ENCODE measurements at regions not wholly inside any gene's neighbourhood (a gene's known extent, or its start where the extent isn't known, plus 50 kb on each side); places are given as distances from the start of the nearest gene placed in this dataset.

- DNase-seq (ENCODE audit: low spot score), result no peak
- no peak for TF ChIP-seq CTCF (IDR thresholded peaks at IDR 0.05; ENCODE audit: extremely low read depth, missing control alignments)
These were observed 61.4 kb downstream of the TM2D3 start for GRCh38 chr15:101590785-101591184.

- DNase-seq (ENCODE audit: low spot score), result no peak
- TF ChIP-seq CTCF (IDR thresholded peaks at IDR 0.05; ENCODE audit: extremely low read depth, missing control alignments), result no peak
These were observed 68.9 kb downstream of the TM2D3 start for GRCh38 chr15:101583284-101583683.

GRCh38 chr15:101580431-101580830 is 71.8 kb downstream of the TM2D3 start:
- no peak for DNase-seq (ENCODE audit: low spot score)
- TF ChIP-seq CTCF (IDR thresholded peaks at IDR 0.05; ENCODE audit: extremely low read depth, missing control alignments), result no peak

- no peak for DNase-seq (ENCODE audit: low spot score)
- TF ChIP-seq CTCF (IDR thresholded peaks at IDR 0.05; ENCODE audit: extremely low read depth, missing control alignments), result no peak
These were observed 72.5 kb downstream of the TM2D3 start for GRCh38 chr15:101579631-101580163.

GRCh38 chr15:101578443-101578894 is 73.7 kb downstream of the TM2D3 start:
- TF ChIP-seq CTCF (IDR thresholded peaks at IDR 0.05; ENCODE audit: extremely low read depth, missing control alignments), result peak; percentile 25
- peak; percentile 47 for DNase-seq (ENCODE audit: low spot score)

- no peak for TF ChIP-seq CTCF (IDR thresholded peaks at IDR 0.05; ENCODE audit: extremely low read depth, missing control alignments)
- no peak for DNase-seq (ENCODE audit: low spot score)
These were observed 78.2 kb downstream of the TM2D3 start for GRCh38 chr15:101573951-101574350.

- TF ChIP-seq CTCF (IDR thresholded peaks at IDR 0.05; ENCODE audit: extremely low read depth, missing control alignments), result no peak
- DNase-seq (ENCODE audit: low spot score), result no peak
These were observed 80.7 kb upstream of the PCSK6 start for GRCh38 chr15:101570241-101570640.

All from GM20000 (cell line).